ENCODE measurements at regions not wholly inside any gene's neighbourhood (a gene's known extent, or its start where the extent isn't known, plus 50 kb on each side); places are given as distances from the start of the nearest gene placed in this dataset.
A peak's percentile ranks its signal among the peaks of the same experiment; 100 is the strongest.
"Not testable (repeated sequence)": the region's sequence is repeated elsewhere in the genome, so short reads cannot be mapped to it uniquely, and the experiment has no call there.

DNA sequence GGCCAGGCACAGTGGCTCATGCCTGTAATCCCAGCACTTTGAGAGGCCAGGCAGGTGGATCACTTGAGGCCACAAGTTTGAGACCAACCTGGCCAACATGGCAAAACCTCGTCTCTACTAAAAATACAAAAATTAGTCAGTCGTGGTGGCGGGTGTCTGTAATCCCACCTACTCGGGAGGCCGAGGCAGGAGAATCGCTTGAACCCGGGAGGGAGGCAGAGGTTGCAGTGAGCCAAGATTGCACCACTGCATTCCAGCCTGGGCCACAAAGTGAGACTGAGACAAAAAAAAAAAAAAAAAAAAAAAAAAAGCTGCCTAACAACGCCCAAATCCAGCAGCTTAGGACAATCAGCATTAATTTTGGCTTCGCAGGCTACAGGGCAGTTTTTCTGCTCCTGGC, 167.1 kb downstream of the GOSR1 start:
- DNase-seq: not testable (repeated sequence)

DNA sequence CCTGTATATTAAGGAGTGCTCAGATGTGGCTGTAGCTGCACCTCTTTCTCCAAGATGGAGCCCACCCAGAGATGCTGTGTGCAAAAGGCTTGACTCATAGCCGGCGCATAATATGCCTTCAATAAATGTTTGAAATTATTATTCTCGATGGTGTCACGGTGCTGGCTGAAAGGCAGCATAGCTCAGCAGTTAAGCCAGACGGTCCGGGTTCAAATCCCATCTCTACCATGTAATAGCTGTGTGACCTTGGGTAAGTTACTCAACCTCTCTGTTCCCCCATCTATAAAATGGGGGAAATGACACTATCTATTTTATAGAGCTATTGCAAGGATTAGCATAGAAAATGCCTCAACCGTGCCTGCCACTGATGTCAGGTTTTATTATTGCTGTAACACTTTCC, 164.2 kb downstream of the GOSR1 start:
- not testable (repeated sequence) for DNase-seq

DNA sequence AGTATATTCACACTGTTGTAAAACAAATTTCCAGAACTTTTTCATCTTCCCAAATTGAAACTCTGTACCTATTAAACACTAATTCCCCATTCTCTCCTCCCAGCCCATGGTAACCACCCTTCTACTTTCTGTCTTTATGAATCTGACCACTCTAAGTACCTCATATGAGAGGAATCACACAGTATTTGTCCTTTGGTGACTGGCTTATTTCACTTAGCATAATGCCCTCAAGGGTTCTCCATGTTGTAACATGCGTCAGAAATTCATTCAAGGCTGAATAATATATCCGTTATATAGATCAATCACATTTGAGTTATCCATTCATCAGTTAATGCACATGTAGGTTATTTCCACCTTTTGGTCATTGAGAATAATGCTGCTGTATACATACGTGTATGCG, 162.2 kb downstream of the GOSR1 start:
- DNase-seq: not testable (repeated sequence)

DNA sequence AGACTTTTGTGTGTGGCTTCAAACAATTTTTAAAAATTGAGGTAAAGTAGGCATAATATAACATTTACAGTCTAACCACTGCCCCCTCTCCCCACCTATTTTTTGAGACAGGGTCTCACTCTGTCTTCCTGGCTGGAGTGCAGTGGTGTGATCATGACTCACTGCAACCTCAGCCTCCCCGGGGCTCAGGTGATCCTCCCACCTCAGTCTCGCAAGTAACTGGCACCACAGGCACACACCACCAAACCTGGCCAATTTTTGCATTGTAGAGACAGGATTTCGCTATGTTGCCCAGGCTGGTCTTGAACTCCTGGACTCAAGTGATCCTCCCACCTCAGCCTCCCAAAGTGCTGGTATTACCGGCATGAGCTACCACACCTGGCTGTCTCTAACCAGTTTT, 161.8 kb downstream of the GOSR1 start:
- not testable (repeated sequence) for DNase-seq

DNA sequence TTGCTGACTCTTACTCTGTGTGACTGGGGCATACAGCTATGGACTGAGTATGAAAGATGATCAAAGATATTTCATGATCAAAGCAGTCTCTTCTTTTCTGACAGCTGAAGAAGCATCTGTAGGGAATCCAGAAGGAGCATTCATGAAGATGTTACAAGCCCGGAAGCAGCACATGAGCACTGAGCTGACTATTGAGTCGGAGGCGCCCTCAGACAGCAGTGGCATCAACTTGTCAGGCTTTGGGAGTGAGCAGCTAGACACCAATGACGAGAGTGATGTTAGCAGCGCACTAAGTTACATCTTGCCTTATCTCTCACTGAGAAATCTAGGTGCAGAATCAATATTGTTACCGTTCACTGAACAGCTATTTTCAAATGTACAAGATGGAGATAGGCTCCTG, 154.4 kb downstream of the GOSR1 start:
- not testable (repeated sequence) for DNase-seq

DNA sequence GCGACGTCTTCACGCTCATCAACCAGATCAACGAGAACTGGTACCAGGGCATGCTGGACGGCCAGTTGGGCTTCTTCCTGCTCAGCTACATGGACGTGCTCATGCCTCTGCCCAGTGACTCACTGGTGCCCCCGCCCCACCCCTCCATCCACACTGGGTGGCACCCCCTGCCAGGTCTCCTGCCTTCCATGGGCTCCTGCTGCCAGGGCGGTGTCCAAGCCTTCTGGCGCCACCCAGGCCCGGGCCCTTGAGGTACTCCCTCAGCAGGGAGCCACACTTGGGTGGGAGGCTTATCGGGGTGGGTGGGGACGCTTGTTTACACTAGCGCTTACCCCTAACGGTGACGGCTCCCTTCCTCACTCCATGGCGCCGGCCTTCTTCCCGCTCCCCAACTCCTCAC, 148.2 kb downstream of the GOSR1 start:
- DNase-seq: not testable (repeated sequence)

DNA sequence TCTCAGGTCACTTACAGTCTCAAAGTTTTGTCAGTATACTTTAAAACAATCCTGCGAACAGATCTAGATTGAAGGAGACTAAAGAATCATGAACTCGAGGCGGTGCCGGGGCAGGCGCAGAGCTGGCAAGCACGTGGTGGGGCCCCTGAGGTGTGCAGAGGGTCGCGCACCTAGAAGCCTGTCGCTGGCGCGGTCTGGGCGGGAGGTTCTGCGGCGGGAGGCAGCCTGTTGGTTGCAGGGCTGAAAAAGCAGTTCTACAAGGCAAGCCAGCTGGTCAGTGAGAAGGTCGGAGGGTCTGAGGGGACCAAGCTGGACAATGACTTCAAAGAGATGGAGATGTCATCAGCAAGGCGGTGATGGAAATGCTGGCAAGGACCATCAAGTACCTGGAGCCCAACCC, 147.0 kb downstream of the GOSR1 start:
- DNase-seq: not testable (repeated sequence)

DNA sequence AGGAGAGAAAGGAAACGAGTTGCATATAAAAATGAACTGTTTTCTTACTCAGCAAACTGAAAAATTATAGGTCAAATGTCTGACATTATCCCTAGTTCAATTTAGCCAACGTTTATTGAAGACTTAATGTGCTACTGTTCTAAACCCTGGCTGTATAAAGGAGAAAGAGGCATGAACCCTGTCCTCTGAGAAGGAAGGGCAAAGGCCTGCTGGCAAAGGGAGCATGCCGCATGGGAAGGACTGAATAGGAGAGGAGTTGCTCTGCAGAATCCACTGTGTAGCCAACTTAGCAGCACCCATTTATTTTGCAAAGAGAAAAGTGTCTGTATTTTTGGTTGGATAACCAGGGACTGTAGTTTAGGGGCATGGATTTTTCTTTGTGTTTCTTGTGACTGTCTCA, 132.5 kb downstream of the GOSR1 start:
- DNase-seq: not testable (repeated sequence)

DNA sequence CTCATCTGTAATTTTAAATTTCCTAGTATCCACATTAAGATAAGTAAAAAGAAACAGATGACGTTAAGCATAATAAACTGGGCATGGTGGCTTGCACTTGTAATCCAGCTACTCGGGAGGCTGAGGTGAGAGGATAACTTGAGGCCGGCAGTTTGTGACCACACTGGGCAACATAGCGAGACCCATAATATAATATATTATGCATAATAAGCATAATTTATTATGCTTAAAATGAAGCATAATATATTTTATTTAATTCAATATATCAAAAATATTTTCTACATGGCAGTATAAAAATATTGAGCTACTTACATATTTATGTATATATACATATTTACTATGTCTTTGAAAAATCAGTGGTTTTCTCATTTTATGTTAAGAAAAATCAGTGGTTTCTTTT, 128.3 kb downstream of the GOSR1 start:
- DNase-seq: no peak

DNA sequence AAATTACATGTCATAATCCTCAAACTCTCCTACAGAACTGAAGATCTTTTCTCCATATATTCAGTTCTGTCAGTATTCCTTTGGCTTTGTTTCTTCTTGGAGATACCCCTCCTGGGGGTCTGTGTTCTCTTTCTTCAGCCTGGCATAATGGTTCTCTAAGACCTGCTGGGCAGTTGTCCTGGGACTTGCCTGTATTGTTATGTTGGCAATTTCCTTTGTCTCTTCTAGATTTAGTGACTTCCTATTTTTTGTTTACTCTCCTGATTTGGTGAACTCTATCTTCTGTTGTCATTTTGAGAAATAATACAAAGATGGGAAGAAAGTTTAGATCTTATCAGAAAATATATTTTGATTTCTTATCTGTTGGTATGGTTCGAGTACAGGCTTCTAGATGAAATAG, 127.8 kb downstream of the GOSR1 start:
- DNase-seq: no peak

DNA sequence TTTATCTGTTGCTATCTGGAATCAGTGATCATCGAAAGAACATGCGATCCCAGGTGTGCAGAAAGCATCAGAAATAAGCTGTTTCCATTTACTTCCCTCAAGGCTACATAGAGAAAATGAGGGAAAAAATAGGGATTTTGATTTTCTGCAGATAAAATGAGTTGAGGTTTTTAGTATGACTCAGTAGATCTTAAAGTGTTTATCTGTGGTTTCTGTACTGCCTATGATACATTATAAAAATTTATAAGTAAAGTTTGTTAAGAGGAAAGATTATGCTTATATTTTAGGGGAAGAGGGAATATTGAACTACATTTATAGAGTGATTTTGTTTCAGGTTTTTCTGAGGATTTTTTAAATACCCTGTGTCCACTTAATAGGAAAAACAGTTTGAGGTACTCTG, 125.2 kb downstream of the GOSR1 start:
- DNase-seq: not testable (repeated sequence)

DNA sequence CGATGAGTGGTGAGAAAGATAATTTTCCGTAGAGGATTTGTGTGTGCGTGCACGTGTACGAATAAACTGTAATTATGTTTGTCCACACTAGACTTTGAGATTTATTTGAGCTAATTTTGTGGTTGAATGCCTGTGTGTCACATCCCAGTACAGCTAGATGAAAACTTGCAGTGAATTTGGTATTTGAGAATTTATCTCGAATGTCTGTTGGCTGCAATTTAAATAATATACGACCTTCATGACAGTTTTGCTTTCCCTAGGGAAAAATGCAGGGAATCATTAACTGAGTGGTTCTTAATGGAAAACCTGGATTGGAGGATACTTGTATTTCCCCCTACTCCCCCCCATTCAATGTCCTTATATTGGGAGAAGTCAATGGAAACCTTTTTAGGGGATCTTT, 124.8 kb downstream of the GOSR1 start:
- not testable (repeated sequence) for DNase-seq

DNA sequence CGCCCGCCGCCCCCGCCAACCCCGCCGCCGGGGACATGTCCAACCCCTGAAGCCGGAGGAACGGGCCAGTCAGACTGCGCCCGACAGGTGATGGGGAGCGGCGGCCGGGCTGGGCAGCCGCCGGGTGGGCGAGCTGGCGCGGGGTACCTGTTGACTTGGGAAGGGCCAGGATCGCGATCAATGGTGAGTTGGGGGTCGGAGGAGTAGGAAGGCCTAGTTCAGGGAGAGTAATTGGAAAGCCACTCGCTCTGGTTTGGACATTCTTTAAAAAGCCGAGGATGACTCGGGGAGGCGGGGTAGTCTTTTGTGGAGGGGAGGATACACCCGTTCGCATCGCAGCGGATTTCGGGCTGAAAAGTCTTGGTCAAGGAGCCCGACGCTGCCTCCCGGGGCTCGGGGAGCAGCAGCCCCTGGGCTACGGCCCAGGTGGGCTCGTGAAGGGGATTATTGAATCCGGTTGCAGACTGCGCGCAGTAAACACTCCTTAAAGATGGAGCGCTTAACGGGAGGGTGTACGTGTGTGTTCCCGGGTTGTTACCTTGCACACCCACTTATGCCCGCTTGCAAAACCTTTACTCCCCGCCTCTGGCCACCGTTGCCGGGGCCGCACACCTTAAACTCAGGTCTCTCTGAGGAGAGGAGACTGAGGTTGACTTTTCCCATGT, 123.8 kb downstream of the GOSR1 start:
- peak in 25 of 58 donors; percentile 2 to 72 (median 43) for DNase-seq

DNA sequence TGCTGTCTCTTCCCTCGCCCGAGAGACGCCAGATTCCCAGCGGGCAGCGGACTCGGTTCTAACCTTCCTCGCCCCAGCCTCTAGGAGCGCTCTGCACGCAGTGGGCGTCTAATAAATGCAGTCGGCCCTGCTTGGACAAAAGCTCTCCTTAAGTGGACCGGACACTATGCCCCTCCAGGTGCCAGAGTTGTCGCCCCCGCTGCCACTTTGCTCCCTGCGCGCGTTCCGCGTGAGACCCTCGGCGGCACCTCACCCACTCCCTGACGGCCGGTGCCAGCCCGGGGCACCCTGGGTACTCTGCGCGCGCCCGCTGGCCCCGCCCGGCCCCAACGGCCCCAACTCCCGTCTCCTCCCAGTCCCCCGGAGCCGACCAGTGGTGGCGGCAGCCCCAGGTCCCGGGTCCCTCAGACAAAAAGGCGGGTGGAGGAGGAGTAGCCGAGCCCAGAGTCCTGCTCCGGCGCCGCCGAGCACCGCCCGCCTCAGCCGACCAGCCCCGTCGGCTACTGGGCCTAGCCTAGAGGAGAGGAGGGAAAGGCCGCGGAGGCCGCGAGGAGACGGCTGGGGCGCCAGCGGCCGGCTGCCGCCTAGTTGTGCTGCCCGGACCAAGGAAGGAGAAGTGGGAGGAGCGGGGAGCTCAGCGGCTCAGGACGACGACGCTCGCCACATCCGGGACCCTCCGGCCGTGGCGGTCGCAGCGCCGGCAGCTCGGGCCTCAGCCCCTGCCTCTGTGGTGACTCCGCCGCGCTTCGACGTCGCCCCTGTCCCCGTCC, 123.0 kb downstream of the GOSR1 start:
- DNase-seq: peak; percentile 19 to 87 (median 66)

DNA sequence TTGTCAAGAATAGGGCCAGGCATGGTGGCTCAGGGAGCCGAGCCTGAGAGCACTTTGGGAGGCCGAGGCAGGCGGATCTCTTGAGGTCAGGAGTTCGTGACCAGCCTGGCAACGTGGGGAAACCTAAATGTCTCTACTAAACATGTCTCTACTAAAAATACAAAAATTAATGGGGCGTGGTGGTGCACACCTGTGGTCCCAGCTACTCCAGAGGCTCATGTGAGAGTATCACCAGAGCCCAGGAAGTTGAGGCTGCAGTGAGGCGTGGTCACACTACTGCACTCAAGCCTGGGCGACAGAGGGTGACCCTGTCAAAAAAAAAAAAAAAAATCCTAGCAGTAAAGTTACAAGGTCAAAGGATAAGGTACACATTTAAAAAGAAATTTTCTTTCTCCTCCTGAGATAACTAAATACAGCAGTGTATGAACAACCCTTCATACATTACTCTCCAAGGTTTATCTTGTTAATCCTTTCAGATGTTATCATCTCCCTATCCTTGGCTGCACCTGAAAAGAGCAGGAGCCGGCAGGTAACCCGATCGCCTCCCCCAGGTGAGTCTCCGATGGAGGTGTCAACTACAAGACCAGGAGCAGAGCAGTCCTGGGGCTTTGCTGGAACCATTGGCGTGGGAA, 122.3 kb downstream of the GOSR1 start:
- no peak for DNase-seq

DNA sequence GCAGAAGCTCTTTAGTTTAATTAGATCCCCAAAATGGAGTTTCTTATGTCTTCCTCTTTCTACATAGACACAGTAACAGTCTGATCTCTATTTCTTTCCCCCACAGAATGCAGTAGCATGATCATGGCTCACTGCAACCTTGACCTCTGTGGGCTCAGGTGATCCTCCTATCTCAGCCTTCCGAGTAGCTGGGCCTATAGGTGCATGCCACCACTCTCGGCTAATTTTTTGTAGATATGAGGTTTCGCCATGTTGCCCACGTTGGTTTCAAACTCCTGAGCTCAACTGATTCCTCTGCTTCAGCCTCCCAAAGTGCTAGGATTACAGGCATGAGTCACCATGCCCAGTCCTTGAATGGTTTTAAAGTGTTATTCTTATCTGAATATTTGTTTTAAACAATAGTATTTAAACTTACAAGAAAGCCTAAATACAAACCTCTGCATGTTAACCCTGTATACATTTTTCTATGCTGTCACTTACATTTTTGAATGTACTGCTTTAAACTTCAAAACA, 120.6 kb downstream of the GOSR1 start:
- no peak for DNase-seq

DNA sequence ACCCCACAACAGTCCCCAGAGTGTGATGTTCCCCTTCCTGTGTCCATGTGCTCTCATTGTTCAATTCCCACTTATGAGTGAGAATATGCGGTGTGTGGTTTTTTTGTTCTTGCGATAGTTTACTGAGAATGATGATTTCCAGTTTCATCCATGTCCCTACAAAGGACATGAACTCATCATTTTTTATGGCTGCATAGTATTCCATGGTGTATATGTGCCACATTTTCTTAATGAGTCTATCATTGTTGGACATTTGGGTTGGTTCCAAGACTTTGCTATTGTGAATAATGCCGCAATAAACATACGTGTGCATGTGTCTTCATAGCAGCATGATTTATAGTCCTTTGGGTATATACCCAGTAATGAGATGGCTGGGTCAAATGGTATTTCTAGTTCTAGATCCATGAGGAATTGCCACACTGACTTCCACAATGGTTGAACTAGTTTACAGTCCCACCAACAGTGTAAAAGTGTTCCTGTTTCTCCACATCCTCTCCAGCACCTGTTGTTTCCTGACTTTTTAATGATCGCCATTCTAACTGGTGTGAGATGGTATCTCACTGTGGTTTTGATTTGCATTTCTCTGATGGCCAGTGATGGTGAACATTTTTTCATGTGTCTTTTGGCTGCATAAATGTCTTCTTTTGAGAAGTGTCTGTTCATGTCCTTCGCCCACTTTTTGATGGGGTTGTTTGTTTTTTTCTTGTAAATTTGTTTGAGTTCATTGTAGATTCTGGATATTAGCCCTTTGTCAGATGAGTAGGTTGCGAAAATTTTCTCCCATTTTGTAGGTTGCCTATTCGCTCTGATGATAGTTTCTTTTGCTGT, 120.0 kb downstream of the GOSR1 start:
- DNase-seq: not testable (repeated sequence)

DNA sequence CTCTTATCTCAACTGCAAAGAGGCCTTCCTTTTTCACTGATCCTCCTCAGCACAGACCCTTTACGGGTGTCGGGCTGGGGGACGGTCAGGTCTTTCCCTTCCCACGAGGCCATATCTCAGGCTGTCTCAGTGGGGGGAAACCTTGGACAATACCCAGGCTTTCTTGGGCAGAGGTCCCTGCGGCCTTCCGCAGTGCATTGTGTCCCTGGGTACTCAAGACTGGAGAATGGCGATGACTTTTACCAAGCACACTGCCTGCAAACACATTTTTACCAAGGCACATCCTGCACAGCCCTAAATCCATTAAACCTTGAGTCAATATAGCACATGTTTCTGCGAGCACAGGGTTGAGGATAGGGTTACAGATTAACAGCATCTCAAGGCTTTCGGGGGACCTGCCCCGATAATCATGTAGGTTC, 117.8 kb downstream of the GOSR1 start:
- DNase-seq: not testable (repeated sequence)

DNA sequence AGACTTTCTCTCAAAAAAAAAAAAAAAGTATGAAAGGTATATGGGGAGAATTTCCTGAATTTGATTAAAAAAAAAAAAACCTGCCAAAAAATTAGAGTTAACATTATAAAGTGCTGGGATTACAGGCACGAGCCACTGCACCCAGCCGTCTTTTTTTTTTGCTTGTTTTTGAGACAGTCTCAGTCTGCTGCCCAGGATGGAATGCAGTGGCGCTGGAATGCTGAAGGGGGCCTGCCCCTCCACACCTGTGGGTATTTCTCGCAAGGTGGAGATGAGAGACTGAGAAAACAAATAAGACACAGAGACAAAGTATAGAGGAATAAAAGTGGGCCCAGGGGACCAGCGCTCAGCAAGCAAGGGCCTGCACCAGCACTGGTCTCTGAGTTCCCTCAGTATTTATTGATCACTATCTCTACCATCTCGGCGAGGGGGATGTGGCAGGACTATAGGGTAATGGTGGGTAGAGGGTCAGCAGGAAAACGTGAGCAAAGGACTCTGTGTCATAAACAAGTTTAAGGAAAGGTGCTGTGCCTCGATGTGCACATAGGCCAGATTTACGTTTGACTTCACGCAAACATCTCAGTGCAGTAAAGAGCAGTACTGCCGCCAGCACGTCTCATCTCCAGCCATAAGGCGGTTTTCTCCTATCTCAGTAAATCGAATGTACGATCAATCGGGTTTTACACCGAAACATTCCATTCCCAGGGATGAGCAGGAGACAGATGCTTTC, 117.2 kb downstream of the GOSR1 start:
- no peak for DNase-seq

DNA sequence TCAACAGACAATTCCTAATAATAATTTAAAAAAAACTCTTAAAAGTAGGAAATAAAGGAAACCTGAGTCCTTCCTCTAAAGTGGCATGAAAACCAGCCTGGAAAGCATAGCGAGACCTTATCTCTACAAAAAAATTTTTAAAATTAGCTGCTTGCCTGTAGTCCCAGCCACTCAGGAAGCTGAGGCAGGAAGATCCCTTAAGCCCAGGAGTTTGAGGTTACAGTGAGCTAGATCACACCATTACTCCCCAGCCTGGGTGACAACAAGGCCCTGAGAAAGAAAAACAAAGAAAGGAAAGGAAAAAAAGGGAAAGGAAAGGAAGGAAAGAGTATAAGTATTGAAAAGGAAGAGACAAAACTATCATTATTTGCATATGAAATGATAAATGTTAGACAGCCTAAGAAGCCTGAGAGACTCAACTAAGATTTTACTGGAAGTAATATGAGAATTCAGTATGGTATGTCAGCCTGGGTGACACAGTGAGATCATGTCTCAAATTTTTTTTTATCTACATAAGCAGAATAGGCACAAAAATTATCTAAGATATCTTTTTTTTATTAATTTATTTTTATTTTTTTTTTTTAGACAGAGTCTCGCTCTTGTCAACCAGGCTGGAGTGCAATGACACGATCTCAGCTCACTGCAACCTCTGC, 113.0 kb downstream of the GOSR1 start:
- DNase-seq: no peak
